DOHH2 (cell line): ENCODE measurements at regions not wholly inside any gene's neighbourhood (a gene's known extent, or its start where the extent isn't known, plus 50 kb on each side); places are given as distances from the start of the nearest gene placed in this dataset.

Source experiments
- CTCF ChIP-seq: fragments of 200-600 bp; sonication (generic); IDR thresholded peaks from one replicate; pipeline ENCODE4 v1.5.1; 2014; ENCODE audit warnings: antibody characterized with exemption, mild to moderate bottlenecking, low read depth, low read length; ENCODE audit not compliant: poor library complexity, severe bottlenecking
- EZH2phosphoT487 ChIP-seq: fragments of 200-600 bp; sonication (generic); IDR thresholded peaks from 2 replicates; pipeline ENCODE4 v1.6.1; 2017; ENCODE audit warnings: borderline replicate concordance, mild to moderate bottlenecking, antibody characterized with exemption, low read length, moderate library complexity, mixed read lengths

DNA sequence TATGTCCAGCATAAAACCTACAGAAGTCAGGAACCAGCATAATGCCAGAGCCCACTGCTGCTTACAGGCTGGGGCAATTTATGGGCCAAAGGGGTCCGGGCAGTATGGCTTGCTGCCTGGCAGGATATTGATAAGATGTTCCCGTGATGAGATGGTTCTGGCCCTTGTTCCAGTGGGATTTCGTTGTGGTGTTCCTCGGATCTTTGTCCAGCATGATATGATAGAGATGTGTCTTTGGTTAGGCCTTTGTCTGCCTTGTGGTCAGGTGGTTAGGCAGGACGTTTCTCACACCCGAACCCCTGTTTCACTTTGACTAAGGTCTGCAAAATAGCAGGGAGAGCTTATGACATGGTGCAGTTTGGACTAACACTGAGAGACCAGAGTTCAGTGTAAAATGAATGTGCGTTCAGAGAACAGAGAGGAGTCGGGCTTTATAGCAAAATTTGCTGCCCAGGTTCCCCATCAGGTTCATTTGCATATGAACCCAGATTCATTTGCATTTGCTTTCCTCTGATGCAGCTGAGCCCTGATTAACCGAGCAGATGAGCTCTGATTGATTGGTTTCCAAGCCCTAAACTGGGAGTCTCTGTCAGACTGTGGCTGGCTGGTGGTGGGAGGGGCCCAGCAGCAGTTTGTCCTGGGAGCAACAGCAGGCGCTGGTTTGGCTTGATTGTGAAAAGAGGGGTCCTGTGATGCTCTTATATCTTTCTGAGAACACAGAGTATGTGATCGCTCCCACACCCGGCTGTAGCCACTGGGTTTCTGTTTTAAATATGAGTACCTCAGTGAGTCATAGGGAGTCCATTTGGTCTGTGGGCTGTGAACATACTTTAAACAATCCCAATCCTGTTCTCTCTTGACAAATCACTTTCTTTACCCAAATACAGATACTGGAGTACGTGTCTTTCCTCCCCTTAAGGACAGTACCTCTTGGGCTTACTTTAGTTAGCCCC lies 156.3 kb upstream of the PZP start:
- TF ChIP-seq CTCF (no peak), EZH2phosphoT487 (no peak)
